A673 (cell line): ENCODE measurements at regions not wholly inside any gene's neighbourhood (a gene's known extent, or its start where the extent isn't known, plus 50 kb on each side); places are given as distances from the start of the nearest gene placed in this dataset.

Experiments used
- EZH2 ChIP-seq: fragments of 200-600 bp; sonication (generic); IDR thresholded peaks from 2 replicates; pipeline ENCODE4 v1.6.1; 2017; ENCODE audit warnings: borderline replicate concordance, low read depth, mild to moderate bottlenecking, mixed read lengths, antibody characterized with exemption, low read length; ENCODE audit not compliant: poor library complexity, severe bottlenecking
- TF ChIP-seq, protein P1 (sequence below): fragments of 300-800, 200-600 bp; sonication (generic); conservative IDR thresholded peaks from 2 replicates; pipeline ENCODE4 v1.5.1; 2017; ENCODE audit warnings: low read depth, mild to moderate bottlenecking, antibody characterized with exemption, low read length, moderate library complexity, mixed read lengths

DNA sequence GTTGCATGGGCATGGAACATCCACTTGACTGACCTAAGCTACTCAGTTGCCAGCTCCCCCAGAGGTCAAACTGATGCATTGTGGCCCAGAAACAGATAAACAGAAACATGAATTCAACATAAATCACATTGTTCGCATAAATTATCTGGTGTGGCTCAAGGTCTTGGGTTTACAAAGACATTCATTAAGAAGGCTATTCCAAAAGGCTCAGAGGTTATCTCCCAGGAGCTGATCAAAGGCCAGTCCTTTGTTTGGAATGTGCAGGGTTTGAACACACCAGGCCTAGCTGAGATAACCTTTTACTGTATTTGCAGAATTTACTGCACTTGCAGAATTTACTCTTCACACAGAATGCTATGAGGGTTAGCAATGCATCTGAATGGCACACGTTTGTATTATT is 96.4 kb upstream of the DCD start:
- TF ChIP-seq, protein P1, sequence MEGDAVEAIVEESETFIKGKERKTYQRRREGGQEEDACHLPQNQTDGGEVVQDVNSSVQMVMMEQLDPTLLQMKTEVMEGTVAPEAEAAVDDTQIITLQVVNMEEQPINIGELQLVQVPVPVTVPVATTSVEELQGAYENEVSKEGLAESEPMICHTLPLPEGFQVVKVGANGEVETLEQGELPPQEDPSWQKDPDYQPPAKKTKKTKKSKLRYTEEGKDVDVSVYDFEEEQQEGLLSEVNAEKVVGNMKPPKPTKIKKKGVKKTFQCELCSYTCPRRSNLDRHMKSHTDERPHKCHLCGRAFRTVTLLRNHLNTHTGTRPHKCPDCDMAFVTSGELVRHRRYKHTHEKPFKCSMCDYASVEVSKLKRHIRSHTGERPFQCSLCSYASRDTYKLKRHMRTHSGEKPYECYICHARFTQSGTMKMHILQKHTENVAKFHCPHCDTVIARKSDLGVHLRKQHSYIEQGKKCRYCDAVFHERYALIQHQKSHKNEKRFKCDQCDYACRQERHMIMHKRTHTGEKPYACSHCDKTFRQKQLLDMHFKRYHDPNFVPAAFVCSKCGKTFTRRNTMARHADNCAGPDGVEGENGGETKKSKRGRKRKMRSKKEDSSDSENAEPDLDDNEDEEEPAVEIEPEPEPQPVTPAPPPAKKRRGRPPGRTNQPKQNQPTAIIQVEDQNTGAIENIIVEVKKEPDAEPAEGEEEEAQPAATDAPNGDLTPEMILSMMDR: no peak
- no peak for TF ChIP-seq EZH2
